Keratinocyte (primary cell): ENCODE measurements at regions not wholly inside any gene's neighbourhood (a gene's known extent, or its start where the extent isn't known, plus 50 kb on each side); places are given as distances from the start of the nearest gene placed in this dataset.

Experiments
- CTCF ChIP-seq, 3 experiments: IDR thresholded peaks in 1 of 3; conservative IDR thresholded peaks in 1 of 3; optimal IDR thresholded peaks in 1 of 3; 2 replicates in 2 of 3; 3 replicates in 1 of 3; pipeline versions ENCODE3 to v1.5.1; 2011; ENCODE audit warnings: low read length in 3 of 3, mild to moderate bottlenecking in 3 of 3, moderate library complexity in 2 of 3, control low read depth in 1 of 3, inconsistent platforms in 1 of 3; ENCODE audit not compliant: insufficient read depth in 2 of 3; ENCODE audit errors: extremely low read depth in 1 of 3
- EZH2 ChIP-seq: IDR thresholded peaks from one replicate; pipeline ENCODE4 v1.6.1; 2012; ENCODE audit warnings: inconsistent platforms, mild to moderate bottlenecking, low read length, moderate library complexity

GRCh38 chr1:78234496-78234895 is 188.7 kb downstream of the GIPC2 start:
- no peak for TF ChIP-seq EZH2
- no peak for TF ChIP-seq CTCF (optimal IDR thresholded peaks at IDR 0.05 in 1 of 3, IDR thresholded peaks at IDR 0.05 in 1 of 3, conservative IDR thresholded peaks at IDR 0.05 in 1 of 3; ENCODE audit: extremely low read depth in 1 of 3, insufficient read depth in 2 of 3, low read length in 3 of 3)
